PC-3 (cell line): ENCODE measurements at regions not wholly inside any gene's neighbourhood (a gene's known extent, or its start where the extent isn't known, plus 50 kb on each side); places are given as distances from the start of the nearest gene placed in this dataset.

ENCODE experiments used
- ATAC-seq: fragments of 200-7000 bp; cut with Tn5 transposase; 2 replicates; pipeline ENCODE4 v1.9.1; 2020; ENCODE audit warnings: mild to moderate bottlenecking, moderate library complexity
- BruUV-seq: library from RNA; stranded (reverse); fragments of 400-500 nt; replicated peaks from 2 replicates; lab custom pipeline; 2021; lab: Mats Ljungman, UMichigan
- CTCF ChIA-PET: fragments of 300-600 bp; sonication (Branson Sonifier 250); formaldehyde crosslinking; loops from one replicate; lab custom pipeline; 2022; ENCODE audit warnings: antibody characterized with exemption; lab: Charles Lee
- POLR2A ChIA-PET: fragments of 300-600 bp; sonication (Branson Sonifier 250); formaldehyde crosslinking; loops from one replicate; lab custom pipeline; 2022; ENCODE audit warnings: antibody characterized with exemption; ENCODE audit not compliant: unreplicated experiment; lab: Charles Lee
- DNase-seq: peaks from one replicate; pipeline ENCODE4 v3.0.0-alpha.2; 2015
- H2AFZ ChIP-seq: fragments of 300-600 bp; sonication (generic); 2 replicates; pipeline ENCODE4 v1.6.0; 2016; ENCODE audit warnings: antibody characterized with exemption, low read length
- H3F3A ChIP-seq: fragments of 300-600 bp; sonication (generic); one replicate; pipeline ENCODE4 v1.6.0; 2017; ENCODE audit warnings: antibody characterized with exemption, low read length, control low read depth, mild to moderate bottlenecking; ENCODE audit not compliant: unreplicated experiment
- H3K27ac ChIP-seq: fragments of 300-600 bp; sonication (generic); 2 replicates; pipeline ENCODE4 v1.5.1; 2016; ENCODE audit warnings: mild to moderate bottlenecking, low read length
- H3K27me3 ChIP-seq: fragments of 300-600 bp; sonication (generic); 2 replicates; pipeline ENCODE4 v1.6.1; 2016; ENCODE audit warnings: low read length, mixed read lengths
- H3K36me3 ChIP-seq: fragments of 300-600 bp; sonication (generic); 2 replicates; pipeline ENCODE4 v1.6.1; 2016; ENCODE audit warnings: low read depth, mixed run types, low read length, mixed read lengths
- H3K4me1 ChIP-seq: fragments of 300-600 bp; sonication (generic); 2 replicates; pipeline ENCODE4 v1.5.1; 2016; ENCODE audit warnings: low read length; ENCODE audit not compliant: insufficient read depth
- H3K4me2 ChIP-seq: fragments of 300-600 bp; sonication (generic); 2 replicates; pipeline ENCODE4 v1.6.0; 2016; ENCODE audit warnings: low read length
- H3K4me3 ChIP-seq: fragments of 300-600 bp; sonication (generic); 2 replicates; pipeline ENCODE4 v1.5.1; 2016; ENCODE audit warnings: mild to moderate bottlenecking, low read length, mixed read lengths
- H3K79me2 ChIP-seq: fragments of 300-600 bp; sonication (generic); 2 replicates; pipeline ENCODE4 v1.6.1; 2017; ENCODE audit warnings: low read length, mixed read lengths
- H3K9ac ChIP-seq: fragments of 300-600 bp; sonication (generic); 2 replicates; pipeline ENCODE4 v1.6.0; 2016; ENCODE audit warnings: mild to moderate bottlenecking, low read length
- H3K9me2 ChIP-seq: fragments of 300-600 bp; sonication (generic); replicated peaks from 2 replicates; pipeline ENCODE4 v1.6.1; 2016; ENCODE audit warnings: mixed run types, low read length, mixed read lengths
- H3K9me3 ChIP-seq: fragments of 300-600 bp; sonication (generic); 2 replicates; pipeline ENCODE4 v1.6.1; 2016; ENCODE audit warnings: low read length, mixed read lengths
- H4K20me1 ChIP-seq: fragments of 300-600 bp; sonication (generic); 2 replicates; pipeline ENCODE4 v1.6.1; 2016; ENCODE audit warnings: low read length, mixed read lengths
- CTCF ChIP-seq: fragments of 300-600 bp; sonication (generic); conservative IDR thresholded peaks from 2 replicates; pipeline ENCODE4 v1.5.1; 2017; ENCODE audit warnings: antibody characterized with exemption, low read depth, mild to moderate bottlenecking, low read length
- EZH2 ChIP-seq: fragments of 300-600 bp; sonication (generic); IDR thresholded peaks from one replicate; pipeline ENCODE4 v1.6.1; 2017; ENCODE audit warnings: antibody characterized with exemption, mild to moderate bottlenecking, low read length; ENCODE audit not compliant: unreplicated experiment
- EZH2phosphoT487 ChIP-seq: fragments of 300-600 bp; sonication (generic); IDR thresholded peaks from 2 replicates; pipeline ENCODE4 v1.6.1; 2018; ENCODE audit warnings: mild to moderate bottlenecking, antibody characterized with exemption, low read length, borderline replicate concordance
- intact Hi-C: fragments of 100-400 bp; cut with micrococcal nuclease; formaldehyde crosslinking; loops from 2 replicates; pipeline ENCODE4 v1.9.0; 2023

- Histone ChIP-seq H3K36me3 (no peaks in the 10 kb centered on the region), H4K20me1 (no peaks in the 10 kb centered on the region), H3K27me3 (no peaks in the 10 kb centered on the region), H3K4me3 (no peak overlapping the region), H3K79me2 (no peaks in the 10 kb centered on the region), H3F3A (no peaks in the 10 kb centered on the region), H3K4me2 (no peak overlapping the region), H3K27ac (no peak overlapping the region), H3K9me2 (no peaks in the 10 kb centered on the region), H3K4me1 (no peaks in the 10 kb centered on the region), H2AFZ (no peak overlapping the region), H3K9me3 (no peaks in the 10 kb centered on the region), H3K9ac (no peak overlapping the region)
- no peak for ATAC-seq
- POLR2A ChIA-PET: no interaction called here
- BruUV-seq: no TSS peak
- CTCF ChIA-PET: no interaction called here
- no peak for TF ChIP-seq EZH2
- no peak for TF ChIP-seq CTCF
- TF ChIP-seq EZH2phosphoT487: no peak
- intact Hi-C loops: no loop called here
- no peak for DNase-seq
Observed at GRCh38 chr3:127448671-127449070, 141.9 kb downstream of the TPRA1 start.

GRCh38 chr3:127448161-127448561 is 142.4 kb downstream of the TPRA1 start:
- H3K79me2 ChIP-seq: no peaks in the 10 kb centered on the region
- H3K9ac ChIP-seq: no peak overlapping the region
- POLR2A ChIA-PET: no interaction called here
- H3K27me3 ChIP-seq: no peaks in the 10 kb centered on the region
- no peak overlapping the region for H2AFZ ChIP-seq
- DNase-seq (no peak), ATAC-seq (no peak)
- H3F3A ChIP-seq: no peaks in the 10 kb centered on the region
- H3K27ac ChIP-seq: no peak overlapping the region
- H3K9me2 ChIP-seq: no peaks in the 10 kb centered on the region
- CTCF ChIA-PET: no interaction called here
- intact Hi-C loops: no loop called here
- no peaks in the 10 kb centered on the region for H3K9me3 ChIP-seq
- BruUV-seq: no TSS peak
- H3K4me2 ChIP-seq: no peak overlapping the region
- no peaks in the 10 kb centered on the region for H3K4me1 ChIP-seq
- no peak overlapping the region for H3K4me3 ChIP-seq
- TF ChIP-seq EZH2phosphoT487: no peak
- TF ChIP-seq CTCF: no peak
- TF ChIP-seq EZH2: no peak
- H3K36me3 ChIP-seq: no peaks in the 10 kb centered on the region
- no peaks in the 10 kb centered on the region for H4K20me1 ChIP-seq

- Histone ChIP-seq H3K9ac (no peak overlapping the region), H3K79me2 (no peaks in the 10 kb centered on the region), H3F3A (no peaks in the 10 kb centered on the region), H3K9me2 (no peaks in the 10 kb centered on the region), H3K36me3 (no peaks in the 10 kb centered on the region), H3K27me3 (no peaks in the 10 kb centered on the region), H3K4me2 (no peak overlapping the region), H3K9me3 (no peaks in the 10 kb centered on the region), H4K20me1 (no peaks in the 10 kb centered on the region), H3K27ac (no peak overlapping the region), H2AFZ (no peak overlapping the region), H3K4me3 (no peak overlapping the region), H3K4me1 (no peaks in the 10 kb centered on the region)
- CTCF ChIA-PET: no interaction called here
- POLR2A ChIA-PET: no interaction called here
- TF ChIP-seq EZH2phosphoT487 (no peak), EZH2 (no peak), CTCF (no peak)
- no peak for ATAC-seq
- intact Hi-C loops: no loop called here
- no peak for DNase-seq
- BruUV-seq: no TSS peak
Observed at GRCh38 chr3:127446756-127447155, 143.8 kb downstream of the TPRA1 start.
